Endodermal cell (in vitro differentiated cells): ENCODE measurements at regions not wholly inside any gene's neighbourhood (a gene's known extent, or its start where the extent isn't known, plus 50 kb on each side); places are given as distances from the start of the nearest gene placed in this dataset.

ENCODE experiments used
- DNase-seq: peaks from one replicate; pipeline ENCODE4 v3.0.0-alpha.2; 2017
- H3K27ac ChIP-seq: 2 replicates; pipeline ENCODE4 v1.5.1; 2013; ENCODE audit warnings: mild to moderate bottlenecking, low read depth, low read length, moderate library complexity
- H3K27me3 ChIP-seq: 2 replicates; pipeline ENCODE4 v1.6.1; 2013; ENCODE audit warnings: mild to moderate bottlenecking, low read length, moderate library complexity; ENCODE audit not compliant: insufficient read depth, control insufficient read depth, poor library complexity, severe bottlenecking
- H3K36me3 ChIP-seq: 2 replicates; pipeline ENCODE4 v1.7.0; 2013; ENCODE audit warnings: mild to moderate bottlenecking, low read length, moderate library complexity; ENCODE audit not compliant: control insufficient read depth, insufficient read depth
- H3K4me1 ChIP-seq: one replicate; pipeline ENCODE4 v1.7.0; 2013; ENCODE audit warnings: low read length; ENCODE audit not compliant: control insufficient read depth, insufficient read depth
- H3K4me3 ChIP-seq: 2 replicates; pipeline ENCODE4 v1.5.1; 2013; ENCODE audit warnings: mild to moderate bottlenecking, low read length, moderate library complexity
- H3K9ac ChIP-seq: 2 replicates; pipeline ENCODE4 v1.6.1; 2013; ENCODE audit warnings: mild to moderate bottlenecking, low read length, moderate library complexity; ENCODE audit not compliant: poor library complexity, severe bottlenecking; ENCODE audit errors: extremely low read depth
- H3K9me3 ChIP-seq: 2 replicates; pipeline ENCODE4 v1.6.1; 2013; ENCODE audit warnings: mild to moderate bottlenecking, low read length, moderate library complexity; ENCODE audit not compliant: control insufficient read depth
- H3K27ac Mint-ChIP-seq: 2 replicates; pipeline ENCODE4 v1.8.0; 2020; ENCODE audit warnings: mixed read lengths
- H3K27me3 Mint-ChIP-seq: 2 replicates; pipeline ENCODE4 v1.8.0; 2021; ENCODE audit warnings: mild to moderate bottlenecking, mixed read lengths; ENCODE audit not compliant: insufficient read depth
- H3K36me3 Mint-ChIP-seq: 2 replicates; pipeline ENCODE4 v1.8.0; 2020; ENCODE audit warnings: low read depth, mixed read lengths
- H3K4me1 Mint-ChIP-seq: 2 replicates; pipeline ENCODE4 v1.8.0; 2020; ENCODE audit warnings: mixed read lengths
- H3K4me3 Mint-ChIP-seq: 2 replicates; pipeline ENCODE4 v1.8.0; 2020; ENCODE audit warnings: mild to moderate bottlenecking, moderate library complexity, mixed read lengths
- H3K9me3 Mint-ChIP-seq: 2 replicates; pipeline ENCODE4 v1.8.0; 2020; ENCODE audit warnings: mild to moderate bottlenecking, mixed read lengths
- CTCF ChIP-seq: fragments of 200-600 bp; sonication (generic); conservative IDR thresholded peaks from 2 replicates; pipeline ENCODE4 v1.5.0; 2021; ENCODE audit warnings: antibody characterized with exemption, mild to moderate bottlenecking
- WGBS, 2 experiments: methylation state at CpG; one replicate each; pipeline versions ENCODE4 v1.1.5 to v1.1.7; 2013; ENCODE audit warnings: missing lambda C conversion rate in 2 of 2, mixed read lengths in 1 of 2; ENCODE audit not compliant: insufficient coverage in 1 of 2, insufficient read length in 1 of 2; 5-methylcytosine and 5-hydroxymethylcytosine counted together

- H3K9me3 ChIP-seq: peaks cover 8% of the 10 kb centered on the region
- no peaks in the 10 kb centered on the region for H3K4me1 ChIP-seq
- Mint-ChIP-seq H3K9me3 (peaks cover 6% of the 10 kb centered on the region), H3K27ac (no peak overlapping the region), H3K27me3 (no peaks in the 10 kb centered on the region), H3K36me3 (no peaks in the 10 kb centered on the region), H3K4me3 (no peak overlapping the region), H3K4me1 (no peaks in the 10 kb centered on the region)
- H3K4me3 ChIP-seq: no peak overlapping the region
- no peak overlapping the region for H3K27ac ChIP-seq
- no peak for DNase-seq
- H3K9ac ChIP-seq: no peak overlapping the region
- WGBS, 2 experiments: 94% methylated on average over 2 of the region's 2 CpGs; no CpG with 5 or more reads in 1 of the 2 experiments
- H3K36me3 ChIP-seq: no peaks in the 10 kb centered on the region
- no peaks in the 10 kb centered on the region for H3K27me3 ChIP-seq
- no peak for TF ChIP-seq CTCF
Measured at GRCh38 chr5:171657473-171657872, 128.1 kb upstream of the SMIM23 start.

- WGBS, 2 experiments: 83 to 91% methylated on average over 1 to 5 of the region's 5 CpGs
- H3K27ac Mint-ChIP-seq: no peak overlapping the region
- Histone ChIP-seq H3K4me3 (no peak overlapping the region), H3K36me3 (no peaks in the 10 kb centered on the region), H3K4me1 (no peaks in the 10 kb centered on the region), H3K27ac (no peak overlapping the region), H3K9ac (no peak overlapping the region), H3K9me3 (no peaks in the 10 kb centered on the region), H3K27me3 (no peaks in the 10 kb centered on the region)
- no peak for TF ChIP-seq CTCF
- no peaks in the 10 kb centered on the region for H3K36me3 Mint-ChIP-seq
- DNase-seq: no peak
- no peaks in the 10 kb centered on the region for H3K9me3 Mint-ChIP-seq
- no peaks in the 10 kb centered on the region for H3K27me3 Mint-ChIP-seq
- no peaks in the 10 kb centered on the region for H3K4me1 Mint-ChIP-seq
- H3K4me3 Mint-ChIP-seq: no peak overlapping the region
Measured at GRCh38 chr5:171659896-171660295, 125.7 kb upstream of the SMIM23 start.

GRCh38 chr5:171660434-171660833 is 125.2 kb upstream of the SMIM23 start:
- DNase-seq: no peak
- H3K9ac ChIP-seq: no peak overlapping the region
- H3K9me3 Mint-ChIP-seq: no peaks in the 10 kb centered on the region
- H3K27me3 Mint-ChIP-seq: no peaks in the 10 kb centered on the region
- H3K36me3 Mint-ChIP-seq: no peaks in the 10 kb centered on the region
- H3K27ac Mint-ChIP-seq: no peak overlapping the region
- no peak overlapping the region for H3K27ac ChIP-seq
- H3K4me1 ChIP-seq: no peaks in the 10 kb centered on the region
- no peak overlapping the region for H3K4me3 ChIP-seq
- no peaks in the 10 kb centered on the region for H3K4me1 Mint-ChIP-seq
- WGBS, 2 experiments: 86 to 87% methylated on average over 6 to 9 of the region's 9 CpGs
- no peak overlapping the region for H3K4me3 Mint-ChIP-seq
- H3K9me3 ChIP-seq: no peaks in the 10 kb centered on the region
- no peaks in the 10 kb centered on the region for H3K27me3 ChIP-seq
- TF ChIP-seq CTCF: no peak
- H3K36me3 ChIP-seq: no peaks in the 10 kb centered on the region
